CD14-positive monocyte (primary cell): ENCODE measurements at regions not wholly inside any gene's neighbourhood (a gene's known extent, or its start where the extent isn't known, plus 50 kb on each side); places are given as distances from the start of the nearest gene placed in this dataset.

ENCODE experiments used
- DNase-seq, 3 donors: peaks; one replicate each; pipeline ENCODE4 v3.0.0-alpha.2; 2011 to 2022
- H2AFZ ChIP-seq: 2 replicates; pipeline ENCODE4 v1.6.0; 2012; ENCODE audit warnings: mild to moderate bottlenecking, low read depth, low read length, inconsistent platforms; ENCODE audit not compliant: insufficient read depth, poor library complexity, severe bottlenecking
- H3K27ac ChIP-seq, 2 donors: 1 replicate in 1 of 2; 2 replicates in 1 of 2; pipeline ENCODE4 v1.5.1; 2012 to 2013; ENCODE audit warnings: low read length in 2 of 2, control low read depth in 1 of 2, inconsistent platforms in 1 of 2, low read depth in 1 of 2, mild to moderate bottlenecking in 1 of 2
- H3K27me3 ChIP-seq, 2 donors: one replicate each; pipeline versions ENCODE4 v1.6.0 to v1.6.1; 2011 to 2013; ENCODE audit warnings: low read length in 2 of 2; ENCODE audit not compliant: control insufficient read depth in 2 of 2, insufficient read depth in 2 of 2
- H3K36me3 ChIP-seq, 2 donors: replicated peaks in 1 of 2; 1 replicate in 1 of 2; 2 replicates in 1 of 2; pipeline versions ENCODE4 v1.5.1 to v1.6.1; 2012 to 2013; ENCODE audit warnings: low read length in 2 of 2, control low read depth in 1 of 2, inconsistent platforms in 1 of 2, mild to moderate bottlenecking in 1 of 2; ENCODE audit not compliant: insufficient read depth in 2 of 2, control insufficient read depth in 1 of 2
- H3K4me1 ChIP-seq, 2 donors: 1 replicate in 1 of 2; 2 replicates in 1 of 2; pipeline versions ENCODE4 v1.5.1 to v1.6.1; 2012 to 2013; ENCODE audit warnings: low read length in 2 of 2, control low read depth in 1 of 2, inconsistent platforms in 1 of 2, mild to moderate bottlenecking in 1 of 2, moderate library complexity in 1 of 2; ENCODE audit not compliant: insufficient read depth in 2 of 2, control insufficient read depth in 1 of 2
- H3K4me2 ChIP-seq: replicated peaks from 2 replicates; pipeline ENCODE3; 2012; ENCODE audit warnings: low read length, moderate library complexity, mild to moderate bottlenecking; ENCODE audit not compliant: poor library complexity, severe bottlenecking; ENCODE audit errors: extremely low read depth
- H3K4me3 ChIP-seq, 3 experiments: fragments of 200-600 bp in 1 of 3; sonication (generic) in 1 of 3; replicated peaks in 1 of 3; 1 replicate in 2 of 3; 2 replicates in 1 of 3; pipeline ENCODE4 v1.5.1; 2011 to 2013; ENCODE audit warnings: low read length in 3 of 3, mild to moderate bottlenecking in 3 of 3, control low read depth in 2 of 3, low read depth in 2 of 3, inconsistent platforms in 1 of 3, moderate library complexity in 1 of 3
- H3K79me2 ChIP-seq: 2 replicates; pipeline ENCODE4 v1.6.0; 2012; ENCODE audit warnings: mild to moderate bottlenecking, control low read depth, inconsistent platforms, low read length, moderate library complexity; ENCODE audit not compliant: insufficient read depth
- H3K9ac ChIP-seq: 2 replicates; pipeline ENCODE4 v1.6.0; 2017; ENCODE audit warnings: low read length, mild to moderate bottlenecking; ENCODE audit not compliant: insufficient read depth, poor library complexity, severe bottlenecking
- H3K9me3 ChIP-seq, 2 donors: replicated peaks in 1 of 2; 1 replicate in 1 of 2; 2 replicates in 1 of 2; pipeline versions ENCODE4 v1.5.1 to v1.6.1; 2012 to 2013; ENCODE audit warnings: low read length in 2 of 2, control low read depth in 1 of 2; ENCODE audit not compliant: control insufficient read depth in 1 of 2, insufficient read depth in 1 of 2
- H4K20me1 ChIP-seq: 2 replicates; pipeline ENCODE4 v1.6.0; 2012; ENCODE audit warnings: mild to moderate bottlenecking, low read length, control low read depth, moderate library complexity; ENCODE audit not compliant: insufficient read depth
- H3K27ac Mint-ChIP-seq, 7 donors: one replicate each; pipeline ENCODE4 v1.8.0; 2020; ENCODE audit warnings: mild to moderate bottlenecking in 7 of 7, mixed read lengths in 7 of 7, moderate library complexity in 6 of 7, inconsistent platforms in 2 of 7
- H3K27me3 Mint-ChIP-seq, 3 donors: one replicate each; pipeline ENCODE4 v1.8.0; 2021 to 2022; ENCODE audit warnings: low read depth in 3 of 3, mild to moderate bottlenecking in 3 of 3, mixed read lengths in 3 of 3, moderate library complexity in 3 of 3, inconsistent platforms in 1 of 3
- H3K36me3 Mint-ChIP-seq, 2 donors: one replicate each; pipeline ENCODE4 v1.8.0; 2020; ENCODE audit warnings: mixed read lengths in 2 of 2, inconsistent platforms in 1 of 2, mild to moderate bottlenecking in 1 of 2
- H3K4me1 Mint-ChIP-seq: one replicate; pipeline ENCODE4 v1.8.0; 2020; ENCODE audit warnings: mild to moderate bottlenecking, mixed read lengths
- H3K4me3 Mint-ChIP-seq, 2 donors: one replicate each; pipeline ENCODE4 v1.8.0; 2020; ENCODE audit warnings: mild to moderate bottlenecking in 2 of 2, mixed read lengths in 2 of 2, moderate library complexity in 1 of 2
- H3K9me3 Mint-ChIP-seq, 7 donors: one replicate each; pipeline ENCODE4 v1.8.0; 2020 to 2022; ENCODE audit warnings: mixed read lengths in 7 of 7, mild to moderate bottlenecking in 6 of 7, moderate library complexity in 6 of 7, inconsistent platforms in 2 of 7
- WGBS: methylation state at CpG from one replicate; pipeline ENCODE4 v1.1.5; 2013; ENCODE audit warnings: missing lambda C conversion rate; ENCODE audit not compliant: insufficient coverage; 5-methylcytosine and 5-hydroxymethylcytosine counted together
- intact Hi-C, 2 donors: fragments of 100-400 bp; cut with micrococcal nuclease; formaldehyde crosslinking; loops; one replicate each; pipeline versions ENCODE4 v1.15.0 to v1.15.1; 2023
- TF ChIP-seq, protein P1 (sequence below): fragments of 200-600 bp; IDR thresholded peaks from one replicate; pipeline ENCODE4 v1.8.0; 2022; ENCODE audit warnings: antibody characterized with exemption, mild to moderate bottlenecking

DNA sequence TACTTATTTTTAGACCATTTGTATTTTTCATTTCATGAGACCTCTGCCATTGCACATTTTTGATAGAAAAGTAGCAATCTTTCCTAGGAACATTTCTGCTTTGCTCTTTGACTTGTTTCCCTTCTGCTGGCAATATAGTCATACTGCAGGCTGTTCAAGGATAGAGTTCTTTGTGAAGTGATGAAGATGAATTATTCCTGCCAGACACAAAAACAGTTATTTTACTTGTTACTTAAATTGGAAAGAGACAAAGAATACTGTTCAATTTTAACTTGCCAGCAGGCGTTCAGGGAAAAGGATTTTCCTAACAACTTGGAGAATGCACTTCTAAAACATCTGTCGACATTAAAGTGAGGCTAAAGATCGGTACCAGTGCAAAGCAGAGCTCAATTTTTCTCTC is 251.7 kb upstream of the ACTBL2 start:
- H2AFZ ChIP-seq: no peak overlapping the region
- no peak for DNase-seq
- H3K4me2 ChIP-seq: no peak overlapping the region

DNA sequence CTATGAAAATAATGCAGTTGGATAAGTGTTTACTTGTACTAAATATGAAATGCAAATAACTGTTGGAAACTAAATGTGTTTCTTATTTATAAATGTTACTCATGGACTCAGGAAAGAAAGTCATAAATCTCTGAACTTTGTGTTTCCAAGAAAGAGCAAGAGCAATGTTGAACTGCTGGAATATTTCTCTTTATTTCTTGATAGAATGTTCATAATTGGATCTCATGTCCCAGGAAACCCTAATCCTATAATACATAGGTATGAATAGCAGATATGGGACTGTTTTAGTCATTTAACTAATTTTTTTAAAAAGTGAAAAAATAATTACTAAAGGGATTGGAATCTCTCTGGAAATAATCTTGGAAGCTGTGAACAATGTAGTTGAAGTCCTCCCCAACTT is 245.0 kb upstream of the ACTBL2 start:
- Histone ChIP-seq H3K9me3 (no peaks in the 10 kb centered on the region), H2AFZ (no peak overlapping the region)

More for the DNA sequence above, 251.7 kb upstream of the ACTBL2 start:
- Mint-ChIP-seq H3K9me3 (peaks cover 0 to 1% (median 0%) of the 10 kb centered on the region in 7 donors), H3K4me3 (no peak overlapping the region), H3K27ac (no peak overlapping the region), H3K36me3 (no peaks in the 10 kb centered on the region), H3K27me3 (no peaks in the 10 kb centered on the region), H3K4me1 (no peaks in the 10 kb centered on the region)
- Histone ChIP-seq H3K9me3 (no peaks in the 10 kb centered on the region), H3K27me3 (no peaks in the 10 kb centered on the region), H3K27ac (no peak overlapping the region), H3K9ac (no peak overlapping the region), H3K79me2 (no peaks in the 10 kb centered on the region), H4K20me1 (no peaks in the 10 kb centered on the region), H3K4me1 (no peaks in the 10 kb centered on the region), H3K36me3 (no peaks in the 10 kb centered on the region), H3K4me3 (no peak overlapping the region)
- TF ChIP-seq, protein P1, sequence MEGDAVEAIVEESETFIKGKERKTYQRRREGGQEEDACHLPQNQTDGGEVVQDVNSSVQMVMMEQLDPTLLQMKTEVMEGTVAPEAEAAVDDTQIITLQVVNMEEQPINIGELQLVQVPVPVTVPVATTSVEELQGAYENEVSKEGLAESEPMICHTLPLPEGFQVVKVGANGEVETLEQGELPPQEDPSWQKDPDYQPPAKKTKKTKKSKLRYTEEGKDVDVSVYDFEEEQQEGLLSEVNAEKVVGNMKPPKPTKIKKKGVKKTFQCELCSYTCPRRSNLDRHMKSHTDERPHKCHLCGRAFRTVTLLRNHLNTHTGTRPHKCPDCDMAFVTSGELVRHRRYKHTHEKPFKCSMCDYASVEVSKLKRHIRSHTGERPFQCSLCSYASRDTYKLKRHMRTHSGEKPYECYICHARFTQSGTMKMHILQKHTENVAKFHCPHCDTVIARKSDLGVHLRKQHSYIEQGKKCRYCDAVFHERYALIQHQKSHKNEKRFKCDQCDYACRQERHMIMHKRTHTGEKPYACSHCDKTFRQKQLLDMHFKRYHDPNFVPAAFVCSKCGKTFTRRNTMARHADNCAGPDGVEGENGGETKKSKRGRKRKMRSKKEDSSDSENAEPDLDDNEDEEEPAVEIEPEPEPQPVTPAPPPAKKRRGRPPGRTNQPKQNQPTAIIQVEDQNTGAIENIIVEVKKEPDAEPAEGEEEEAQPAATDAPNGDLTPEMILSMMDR: no peak
- no CpG with 5 or more reads among the region's 3 CpGs for whole genome bisulfite sequencing
- intact Hi-C loops: no loop called here

More for the DNA sequence above, 245.0 kb upstream of the ACTBL2 start:
- no peaks in the 10 kb centered on the region for H4K20me1 ChIP-seq
- no peak for DNase-seq
- H3K27me3 ChIP-seq: no peaks in the 10 kb centered on the region
- no peak overlapping the region for H3K9ac ChIP-seq
- H3K27ac Mint-ChIP-seq: no peak overlapping the region
- no peak overlapping the region for H3K27ac ChIP-seq
- H3K4me3 Mint-ChIP-seq: no peak overlapping the region
- H3K27me3 Mint-ChIP-seq: no peaks in the 10 kb centered on the region
- peaks cover 0 to 3% (median 1%) of the 10 kb centered on the region in 7 donors for H3K9me3 Mint-ChIP-seq
- H3K36me3 ChIP-seq: no peaks in the 10 kb centered on the region
- no peak overlapping the region for H3K4me2 ChIP-seq
- H3K79me2 ChIP-seq: no peaks in the 10 kb centered on the region
- TF ChIP-seq, protein P1: no peak
- no peaks in the 10 kb centered on the region for H3K4me1 ChIP-seq
- H3K4me1 Mint-ChIP-seq: no peaks in the 10 kb centered on the region
- no peak overlapping the region for H3K4me3 ChIP-seq
- intact Hi-C loops: no loop called here
- H3K36me3 Mint-ChIP-seq: no peaks in the 10 kb centered on the region
